ENCODE measurements at regions not wholly inside any gene's neighbourhood (a gene's known extent, or its start where the extent isn't known, plus 50 kb on each side); places are given as distances from the start of the nearest gene placed in this dataset.

GRCh38 chr5:30604648-30605262 lies 588.7 kb upstream of the CDH6 start:
- Histone ChIP-seq H3K9me3 (no peaks in the 10 kb centered on the region), H3K36me3 (no peaks in the 10 kb centered on the region), H3K27me3 (no peaks in the 10 kb centered on the region), H3K27ac (no peak overlapping the region), H3K4me1 (ENCODE audit: insufficient read depth) (no peaks in the 10 kb centered on the region), H3K4me3 (no peak overlapping the region)
- no peak for DNase-seq
- no peak for TF ChIP-seq CTCF (IDR thresholded peaks at IDR 0.05)
- no peak for TF ChIP-seq EP300 (IDR thresholded peaks at IDR 0.05)
- no peak for TF ChIP-seq POLR2A (IDR thresholded peaks at IDR 0.05)
- intact Hi-C loops (cut with DNase I), result no loop called here
- 85 to 94% (median 88%) methylated on average over 2 of the region's 2 CpGs for WGBS, 3 donors

GRCh38 chr5:30600892-30601291 lies 592.6 kb upstream of the CDH6 start:
- no peaks in the 10 kb centered on the region for H3K9me3 ChIP-seq
- H3K27ac ChIP-seq, result no peak overlapping the region
- no peak for TF ChIP-seq CTCF (IDR thresholded peaks at IDR 0.05)
- TF ChIP-seq EP300 (IDR thresholded peaks at IDR 0.05), result no peak
- no peak for TF ChIP-seq POLR2A (IDR thresholded peaks at IDR 0.05)
- H3K4me1 ChIP-seq (ENCODE audit: insufficient read depth), result no peaks in the 10 kb centered on the region
- no peaks in the 10 kb centered on the region for H3K36me3 ChIP-seq
- H3K4me3 ChIP-seq, result no peak overlapping the region
- H3K27me3 ChIP-seq, result no peaks in the 10 kb centered on the region
- no peak for DNase-seq
- intact Hi-C loops (cut with DNase I), result no loop called here

- WGBS, 3 donors, result 47 to 67% (median 49%) methylated on average over 3 of the region's 3 CpGs
- DNase-seq, result no peak
- no peaks in the 10 kb centered on the region for H3K36me3 ChIP-seq
- TF ChIP-seq EP300 (IDR thresholded peaks at IDR 0.05), result no peak
- no peak for TF ChIP-seq POLR2A (IDR thresholded peaks at IDR 0.05)
- TF ChIP-seq CTCF (IDR thresholded peaks at IDR 0.05), result no peak
- no peaks in the 10 kb centered on the region for H3K4me1 ChIP-seq (ENCODE audit: insufficient read depth)
- H3K4me3 ChIP-seq, result no peak overlapping the region
- no peaks in the 10 kb centered on the region for H3K9me3 ChIP-seq
- H3K27me3 ChIP-seq, result no peaks in the 10 kb centered on the region
- H3K27ac ChIP-seq, result no peak overlapping the region
- intact Hi-C loops (cut with DNase I), result no loop called here
These were observed 596.9 kb upstream of the CDH6 start for GRCh38 chr5:30596495-30597064.

- Histone ChIP-seq H3K4me3 (no peak overlapping the region), H3K27ac (no peak overlapping the region), H3K9me3 (no peaks in the 10 kb centered on the region), H3K4me1 (ENCODE audit: insufficient read depth) (no peaks in the 10 kb centered on the region), H3K36me3 (no peaks in the 10 kb centered on the region), H3K27me3 (no peaks in the 10 kb centered on the region)
- TF ChIP-seq EP300 (IDR thresholded peaks at IDR 0.05) (no peak), CTCF (IDR thresholded peaks at IDR 0.05) (no peak), POLR2A (IDR thresholded peaks at IDR 0.05) (no peak)
- intact Hi-C loops (cut with DNase I), result no loop called here
- WGBS, 3 donors, result 42 to 53% (median 52%) methylated on average over 2 of the region's 2 CpGs
- DNase-seq, result no peak
These were observed 599.2 kb upstream of the CDH6 start for GRCh38 chr5:30594331-30594730.

Data from ovary (tissue), 7 donors.